Calu3 (cell line): ENCODE measurements at regions not wholly inside any gene's neighbourhood (a gene's known extent, or its start where the extent isn't known, plus 50 kb on each side); places are given as distances from the start of the nearest gene placed in this dataset.

Experiments used
- BruUV-seq: library from RNA; stranded (reverse); fragments of 400-500 nt; replicated peaks from 2 replicates; lab custom pipeline; 2021; lab: Mats Ljungman, UMichigan
- CTCF ChIA-PET: fragments of 300-600 bp; sonication (Branson Sonifier 250); formaldehyde crosslinking; loops from one replicate; lab custom pipeline; 2022; ENCODE audit warnings: antibody characterized with exemption; lab: Charles Lee
- DNase-seq: peaks from one replicate; pipeline ENCODE4 v3.0.0; 2022
- H3K27ac Mint-ChIP-seq: one replicate; pipeline ENCODE4 v1.8.0; 2022; ENCODE audit warnings: mixed read lengths; ENCODE audit not compliant: unreplicated experiment
- H3K27me3 Mint-ChIP-seq: one replicate; pipeline ENCODE4 v1.8.0; 2022; ENCODE audit warnings: mixed read lengths; ENCODE audit not compliant: unreplicated experiment
- H3K36me3 Mint-ChIP-seq: one replicate; pipeline ENCODE4 v1.8.0; 2022; ENCODE audit warnings: mild to moderate bottlenecking, moderate library complexity, mixed read lengths; ENCODE audit not compliant: insufficient read depth, unreplicated experiment
- H3K4me1 Mint-ChIP-seq: one replicate; pipeline ENCODE4 v1.8.0; 2022; ENCODE audit warnings: mild to moderate bottlenecking, low read depth, mixed read lengths; ENCODE audit not compliant: unreplicated experiment
- H3K4me3 Mint-ChIP-seq: one replicate; pipeline ENCODE4 v1.8.0; 2022; ENCODE audit warnings: mild to moderate bottlenecking, low read depth, moderate library complexity, mixed read lengths; ENCODE audit not compliant: unreplicated experiment
- H3K9me3 Mint-ChIP-seq: one replicate; pipeline ENCODE4 v1.8.0; 2022; ENCODE audit warnings: low read depth, mixed read lengths; ENCODE audit not compliant: unreplicated experiment
- intact Hi-C: fragments of 100-400 bp; cut with micrococcal nuclease; formaldehyde crosslinking; loops from one replicate; pipeline ENCODE4 v1.10.0; 2022; ENCODE audit not compliant: unreplicated experiment
- TF ChIP-seq, protein P1 (sequence below): fragments of 200-600 bp; IDR thresholded peaks from one replicate; pipeline ENCODE4 v1.8.0; 2022; ENCODE audit warnings: antibody characterized with exemption; ENCODE audit not compliant: unreplicated experiment

- Mint-ChIP-seq H3K27ac (no peak overlapping the region), H3K27me3 (peaks cover 22% of the 10 kb centered on the region), H3K4me1 (no peaks in the 10 kb centered on the region), H3K9me3 (no peaks in the 10 kb centered on the region), H3K4me3 (no peak overlapping the region), H3K36me3 (no peaks in the 10 kb centered on the region)
- BruUV-seq, result no TSS peak
- intact Hi-C loops, result no loop called here
- DNase-seq, result no peak
- TF ChIP-seq, protein P1, sequence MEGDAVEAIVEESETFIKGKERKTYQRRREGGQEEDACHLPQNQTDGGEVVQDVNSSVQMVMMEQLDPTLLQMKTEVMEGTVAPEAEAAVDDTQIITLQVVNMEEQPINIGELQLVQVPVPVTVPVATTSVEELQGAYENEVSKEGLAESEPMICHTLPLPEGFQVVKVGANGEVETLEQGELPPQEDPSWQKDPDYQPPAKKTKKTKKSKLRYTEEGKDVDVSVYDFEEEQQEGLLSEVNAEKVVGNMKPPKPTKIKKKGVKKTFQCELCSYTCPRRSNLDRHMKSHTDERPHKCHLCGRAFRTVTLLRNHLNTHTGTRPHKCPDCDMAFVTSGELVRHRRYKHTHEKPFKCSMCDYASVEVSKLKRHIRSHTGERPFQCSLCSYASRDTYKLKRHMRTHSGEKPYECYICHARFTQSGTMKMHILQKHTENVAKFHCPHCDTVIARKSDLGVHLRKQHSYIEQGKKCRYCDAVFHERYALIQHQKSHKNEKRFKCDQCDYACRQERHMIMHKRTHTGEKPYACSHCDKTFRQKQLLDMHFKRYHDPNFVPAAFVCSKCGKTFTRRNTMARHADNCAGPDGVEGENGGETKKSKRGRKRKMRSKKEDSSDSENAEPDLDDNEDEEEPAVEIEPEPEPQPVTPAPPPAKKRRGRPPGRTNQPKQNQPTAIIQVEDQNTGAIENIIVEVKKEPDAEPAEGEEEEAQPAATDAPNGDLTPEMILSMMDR, result no peak
- CTCF ChIA-PET, result no interaction called here
These were observed 124.2 kb upstream of the MAST4 start for GRCh38 chr5:66472010-66472409.

DNA sequence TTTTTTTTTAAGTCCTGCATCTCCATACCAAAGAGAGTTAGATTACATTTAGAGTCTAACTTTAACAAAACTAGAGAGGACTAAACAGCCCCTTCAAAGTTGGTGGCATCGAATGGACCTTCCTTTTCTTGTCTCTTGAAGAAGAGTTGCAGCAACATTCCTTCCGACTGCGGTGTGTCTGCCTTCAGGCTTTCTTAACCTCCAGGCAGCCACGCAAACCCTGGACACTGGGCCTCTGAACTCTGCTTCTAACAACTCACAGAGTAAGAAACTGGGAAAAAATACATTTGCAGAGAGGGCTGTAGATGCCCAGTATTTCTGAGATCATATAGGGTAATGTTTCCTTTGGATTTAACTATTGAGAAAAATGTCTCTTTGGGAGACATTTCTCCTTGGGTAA lies 120.5 kb upstream of the MAST4 start:
- Mint-ChIP-seq H3K4me1 (no peaks in the 10 kb centered on the region), H3K27me3 (peaks cover 22% of the 10 kb centered on the region), H3K4me3 (no peak overlapping the region), H3K36me3 (no peaks in the 10 kb centered on the region), H3K9me3 (no peaks in the 10 kb centered on the region), H3K27ac (no peak overlapping the region)
- CTCF ChIA-PET, result no interaction called here
- no peak for DNase-seq
- TF ChIP-seq, protein P1, result no peak
- BruUV-seq, result no TSS peak
- intact Hi-C loops, result no loop called here

GRCh38 chr5:66477596-66477995 lies 118.6 kb upstream of the MAST4 start:
- CTCF ChIA-PET, result no interaction called here
- Mint-ChIP-seq H3K27ac (no peak overlapping the region), H3K27me3 (peaks cover 22% of the 10 kb centered on the region), H3K9me3 (no peaks in the 10 kb centered on the region), H3K4me1 (no peaks in the 10 kb centered on the region), H3K4me3 (no peak overlapping the region), H3K36me3 (no peaks in the 10 kb centered on the region)
- BruUV-seq, result no TSS peak
- DNase-seq, result no peak
- TF ChIP-seq, protein P1, result no peak
- intact Hi-C loops, result no loop called here

DNA sequence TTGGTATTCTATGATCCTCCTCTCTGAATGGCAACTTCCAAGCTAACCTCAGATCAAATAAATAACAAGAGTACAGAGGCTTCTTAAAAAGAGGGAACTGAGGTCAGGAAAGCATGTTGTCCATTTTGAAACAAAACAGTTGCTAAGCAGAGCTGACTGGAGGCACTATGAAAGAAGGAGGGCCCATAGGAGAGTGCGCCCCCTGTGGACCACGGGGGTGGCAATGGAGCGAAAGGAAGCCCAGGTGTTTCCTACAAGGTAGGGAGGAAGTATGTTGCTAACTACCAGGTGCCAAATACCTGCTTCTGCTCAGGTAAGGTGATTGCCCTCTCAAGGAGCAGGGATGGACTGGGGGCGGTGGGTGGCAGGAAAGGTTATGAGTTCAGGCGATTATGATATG lies 101.8 kb upstream of the MAST4 start:
- intact Hi-C loops, result no loop called here
- H3K9me3 Mint-ChIP-seq, result no peaks in the 10 kb centered on the region
- no peaks in the 10 kb centered on the region for H3K4me1 Mint-ChIP-seq
- H3K27ac Mint-ChIP-seq, result no peak overlapping the region
- TF ChIP-seq, protein P1, result no peak
- no peak for DNase-seq
- peaks cover 72% of the 10 kb centered on the region for H3K27me3 Mint-ChIP-seq
- CTCF ChIA-PET, result no interaction called here
- no peak overlapping the region for H3K4me3 Mint-ChIP-seq
- no TSS peak for BruUV-seq
- no peaks in the 10 kb centered on the region for H3K36me3 Mint-ChIP-seq
